Left renal pelvis (tissue), 4 donors: ENCODE measurements at regions not wholly inside any gene's neighbourhood (a gene's known extent, or its start where the extent isn't known, plus 50 kb on each side); places are given as distances from the start of the nearest gene placed in this dataset.

Source experiments
- DNase-seq, 4 donors: peaks; one replicate each; pipeline ENCODE4 v3.0.0-alpha.2; 2013; ENCODE audit warnings: low read depth in 4 of 4, low spot score in 3 of 4

GRCh38 chr6:143621876-143622605 is 55.7 kb upstream of the PHACTR2 start:
- no peak for DNase-seq

- no peak for DNase-seq
Measured at GRCh38 chr6:143621159-143621873, 56.4 kb upstream of the PHACTR2 start.

DNA sequence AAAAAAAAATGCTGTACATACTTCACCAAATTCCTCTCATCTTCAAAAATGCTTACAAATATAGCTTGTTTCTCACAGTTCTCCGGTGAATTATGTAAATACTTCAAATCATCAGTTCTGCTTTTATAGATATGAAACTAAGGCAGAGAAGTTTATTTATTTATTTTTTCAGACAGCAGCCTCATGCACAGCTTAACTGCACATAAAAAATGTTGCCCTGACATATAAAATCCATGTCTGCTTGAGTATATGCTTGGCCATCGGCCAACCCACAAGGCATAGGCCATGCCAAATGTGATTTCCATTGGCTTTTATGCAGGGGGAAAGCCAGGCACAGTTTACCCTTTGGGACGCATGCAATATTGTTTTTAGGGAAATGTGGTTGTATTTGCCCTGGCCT is 57.3 kb upstream of the PHACTR2 start:
- no peak for DNase-seq

GRCh38 chr6:143619824-143620401 is 57.9 kb upstream of the PHACTR2 start:
- no peak for DNase-seq

GRCh38 chr6:143616741-143617140 is 61.0 kb upstream of the PHACTR2 start:
- no peak for DNase-seq

DNA sequence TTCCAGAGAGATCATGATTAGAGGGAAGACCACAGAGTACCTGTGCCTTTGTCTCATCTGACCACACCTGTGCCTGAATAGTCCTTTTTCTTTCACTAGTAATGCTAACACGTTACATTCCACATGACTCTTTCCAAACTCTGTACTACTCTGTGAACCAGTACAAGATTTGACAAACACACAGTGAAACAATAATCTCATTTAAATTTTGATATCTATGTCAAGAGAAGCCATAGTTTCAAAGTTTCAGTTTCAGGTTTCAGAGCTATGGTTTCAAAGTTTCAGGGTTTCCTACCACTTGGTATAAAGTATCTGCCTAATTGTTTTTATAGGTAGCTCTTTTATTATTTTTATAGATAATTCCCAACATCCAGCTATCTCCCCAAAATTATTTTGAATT is 62.0 kb upstream of the PHACTR2 start:
- DNase-seq = no peak

- DNase-seq = no peak
Measured at GRCh38 chr6:143614235-143614634, 63.5 kb upstream of the PHACTR2 start.

DNA sequence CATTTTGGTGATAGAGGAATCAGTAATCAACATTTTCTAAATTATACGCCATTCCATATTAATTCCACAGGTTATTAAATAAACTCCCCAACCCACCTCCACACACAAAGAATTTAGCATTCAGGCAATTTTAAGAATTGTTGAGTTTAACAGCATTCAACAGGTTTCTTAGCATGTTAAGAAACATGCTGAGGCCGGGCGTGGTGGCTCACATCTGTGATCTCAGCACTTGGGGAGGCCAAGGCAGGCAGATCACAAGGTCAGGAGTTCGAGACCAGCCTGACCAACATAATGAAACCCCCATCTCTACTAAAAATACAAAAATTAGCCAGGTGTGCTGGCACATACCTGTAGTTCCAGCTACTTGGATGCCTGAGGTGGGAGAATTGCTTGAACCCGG is 64.0 kb upstream of the PHACTR2 start:
- no peak for DNase-seq

DNA sequence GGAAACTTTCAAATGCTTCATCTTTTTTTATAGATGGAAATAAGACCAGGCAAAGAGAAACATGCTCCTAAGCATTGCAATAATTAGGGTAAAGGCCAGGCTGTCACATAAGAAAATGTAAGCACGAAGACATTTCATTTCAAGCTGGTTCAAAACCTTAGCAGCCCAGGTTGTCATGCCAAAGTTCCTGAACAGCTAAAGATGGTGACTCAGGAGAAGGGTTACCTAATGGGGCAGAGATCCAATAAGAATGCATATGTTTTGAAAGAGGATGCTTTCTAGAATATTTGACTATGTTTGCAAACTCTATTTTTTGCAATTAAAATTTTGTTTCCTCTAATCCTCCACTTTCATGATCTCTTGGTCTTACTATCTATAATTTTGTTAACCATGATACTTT is 65.6 kb upstream of the PHACTR2 start:
- DNase-seq = no peak

GRCh38 chr6:143611580-143611979 is 66.2 kb upstream of the PHACTR2 start:
- DNase-seq = no peak

DNA sequence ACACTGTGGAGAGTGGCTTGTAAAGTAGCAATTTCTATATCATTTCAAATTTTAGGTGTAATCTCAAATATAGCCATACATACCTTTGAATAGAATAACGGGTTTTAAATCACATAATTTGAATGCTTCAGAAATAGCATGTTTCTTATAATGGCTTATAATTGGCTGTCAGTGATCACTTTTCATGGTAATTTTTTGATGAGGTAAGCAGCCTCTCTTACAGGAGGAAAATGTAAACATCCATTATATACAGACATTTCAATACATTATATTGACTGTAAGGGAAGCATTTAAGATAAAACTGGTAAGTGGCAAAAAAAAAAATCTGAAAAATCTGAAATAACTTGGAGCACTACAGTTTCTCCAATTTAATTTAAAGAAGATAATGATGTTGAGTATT is 67.8 kb upstream of the PHACTR2 start:
- no peak for DNase-seq

GRCh38 chr6:143609501-143609900 is 68.3 kb upstream of the PHACTR2 start:
- DNase-seq = no peak

DNA sequence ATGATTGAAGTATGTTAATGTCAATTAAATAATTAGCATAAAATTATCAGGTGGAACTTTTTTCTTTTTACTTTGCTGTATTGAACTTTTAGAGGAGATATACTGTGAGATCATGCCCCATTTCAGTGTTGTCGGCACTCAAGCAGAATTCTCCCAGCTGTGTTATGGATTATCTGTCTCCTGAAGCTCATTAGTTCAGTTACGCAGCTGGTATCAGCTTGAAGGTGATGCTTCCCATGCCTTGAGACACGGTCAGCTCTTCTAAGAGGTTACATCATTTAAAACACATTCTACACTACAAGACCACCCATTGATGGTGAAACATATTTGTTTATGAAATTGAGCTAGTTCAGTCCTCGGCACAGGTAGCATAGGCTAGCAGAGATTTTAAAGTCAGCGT is 68.9 kb upstream of the PHACTR2 start:
- no peak for DNase-seq

DNA sequence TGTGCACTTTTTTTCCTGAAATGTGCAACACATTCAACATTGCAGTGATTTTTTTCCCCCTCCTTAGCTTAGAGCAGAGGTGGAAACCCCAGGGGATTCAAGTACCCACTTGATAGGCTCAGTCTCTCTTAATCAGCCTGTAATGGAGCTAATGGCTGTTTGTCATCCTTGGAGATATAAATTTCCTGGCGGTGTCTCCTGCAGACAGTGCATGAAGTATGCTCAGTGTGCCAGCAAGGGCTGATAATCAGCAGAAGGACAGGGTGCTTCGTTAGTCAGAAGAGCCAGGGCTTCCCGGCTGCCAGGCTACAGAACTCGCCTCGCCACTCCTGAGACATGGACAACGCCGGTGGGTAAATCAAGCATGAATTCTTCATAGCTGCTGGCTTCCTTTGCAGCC is 69.8 kb upstream of the PHACTR2 start:
- no peak for DNase-seq

DNA sequence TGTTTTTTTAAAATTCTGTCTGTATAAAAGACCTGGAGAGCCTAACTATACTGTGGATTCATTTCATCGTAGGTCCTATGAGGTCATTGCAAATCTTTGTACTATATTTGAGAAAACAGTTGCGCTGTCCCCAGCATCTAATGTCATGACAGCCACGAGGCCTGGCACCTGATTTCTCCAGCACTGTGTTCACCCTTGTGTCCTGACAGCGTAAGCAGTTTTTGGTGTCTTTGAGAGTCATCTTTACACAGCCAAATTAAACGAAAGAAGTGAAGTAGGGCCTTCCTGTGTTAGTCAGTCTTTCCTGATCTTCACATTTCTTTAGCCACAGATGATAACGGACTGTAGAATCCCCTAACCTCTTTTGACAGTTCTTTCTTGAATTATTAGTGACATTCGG is 70.6 kb upstream of the PHACTR2 start:
- no peak for DNase-seq

DNA sequence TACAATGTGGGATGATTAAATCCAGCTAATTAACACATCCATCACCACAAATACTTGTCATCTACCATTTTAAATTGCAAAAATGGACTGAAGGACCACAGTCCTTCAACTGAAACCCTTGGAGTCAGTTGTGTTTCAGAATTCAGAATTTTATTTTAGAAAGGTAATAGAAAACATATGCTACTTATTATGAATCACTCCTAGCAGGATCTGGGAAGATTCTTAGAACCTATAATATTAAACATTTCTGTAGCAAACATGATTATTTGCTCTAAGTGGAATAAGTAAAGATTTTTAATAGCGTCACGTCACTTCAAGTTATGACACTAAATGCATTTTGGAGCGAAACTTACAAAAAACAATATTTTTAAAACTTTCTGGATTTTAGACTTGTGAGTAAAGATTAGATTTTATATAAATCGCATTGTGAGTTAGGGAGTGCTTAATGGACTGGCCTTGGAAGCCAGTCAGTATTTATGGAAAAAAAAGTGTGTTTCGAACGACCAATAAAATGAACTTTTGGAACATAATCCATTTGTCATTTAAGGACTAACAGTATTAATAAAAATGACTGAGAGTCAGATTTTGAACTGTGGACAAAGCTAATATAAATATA is 71.8 kb upstream of the PHACTR2 start:
- DNase-seq = no peak

DNA sequence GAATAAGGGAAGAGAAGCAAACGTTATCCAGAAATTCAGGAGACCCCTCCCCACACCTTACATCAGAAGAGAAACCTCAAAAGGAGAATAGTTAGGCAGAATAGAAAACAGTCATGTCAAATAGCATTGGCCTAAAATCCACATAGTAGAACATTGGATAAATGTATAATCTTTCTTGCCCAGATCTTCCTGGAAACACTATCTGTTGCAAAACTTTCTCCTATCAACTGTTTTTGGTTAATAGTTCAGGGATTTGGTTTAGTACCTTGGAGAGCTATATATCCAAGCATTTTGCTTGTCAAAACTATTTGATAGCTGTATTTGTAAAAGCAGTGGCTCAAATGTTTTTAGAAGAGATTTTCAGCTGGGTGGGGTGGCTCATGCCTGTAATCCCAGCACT is 74.3 kb upstream of the PHACTR2 start:
- no peak for DNase-seq

DNA sequence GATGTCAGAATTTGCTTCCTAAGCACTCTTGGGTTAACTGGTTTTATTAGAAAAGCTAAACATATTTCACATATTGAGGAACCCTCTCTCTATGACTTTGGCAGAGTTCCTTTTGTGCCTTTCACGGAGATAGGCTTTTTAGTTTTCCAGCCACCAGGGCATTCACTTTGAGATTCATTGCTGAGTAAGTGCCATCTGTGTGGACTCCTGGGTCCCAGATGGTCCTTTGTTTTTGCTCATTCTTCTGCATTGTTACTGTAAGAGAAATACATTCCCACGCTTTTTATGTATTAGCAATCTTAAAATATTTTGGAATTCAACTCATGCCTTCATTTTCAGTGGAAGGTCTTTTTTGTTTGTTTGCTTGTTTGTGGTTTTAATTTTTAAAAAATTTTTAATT is 76.3 kb upstream of the PHACTR2 start:
- DNase-seq = no peak

- DNase-seq = no peak
Measured at GRCh38 chr6:143600821-143601220, 76.9 kb upstream of the PHACTR2 start.

- no peak for DNase-seq
Measured at GRCh38 chr6:143598466-143599080, 79.2 kb upstream of the PHACTR2 start.

DNA sequence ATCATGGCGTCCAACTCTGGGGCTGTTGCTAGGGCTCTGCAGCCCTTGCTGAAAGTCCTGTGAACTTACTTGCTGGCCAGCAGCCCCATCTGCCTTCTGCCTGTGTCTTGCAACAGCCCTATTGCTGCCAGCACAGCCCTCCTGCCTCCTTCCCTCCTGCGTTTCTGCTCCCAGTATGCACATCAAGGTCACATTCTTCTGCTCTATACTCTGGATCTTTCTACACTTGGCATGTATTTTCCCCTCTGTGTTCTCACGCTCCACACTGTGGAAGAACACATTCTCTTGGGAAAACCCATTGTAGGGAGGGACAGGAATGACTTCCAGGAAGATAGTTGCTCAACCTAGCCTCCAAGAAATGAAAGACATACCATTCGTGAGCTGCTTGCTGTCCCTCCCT is 80.9 kb upstream of the PHACTR2 start:
- no peak for DNase-seq
